H1 (cell line): ENCODE measurements at regions not wholly inside any gene's neighbourhood (a gene's known extent, or its start where the extent isn't known, plus 50 kb on each side); places are given as distances from the start of the nearest gene placed in this dataset.
A peak's percentile ranks its signal among the peaks of the same experiment; 100 is the strongest.

Experiments used
- CTCF ChIA-PET: fragments of 300-600 bp; sonication (Branson Sonifier 250); formaldehyde crosslinking; loops from one replicate; lab custom pipeline; 2021; ENCODE audit not compliant: partially characterized antibody; lab: Charles Lee
- POLR2A ChIA-PET: fragments of 300-600 bp; sonication (Branson Sonifier 250); formaldehyde crosslinking; loops from one replicate; lab custom pipeline; 2021; ENCODE audit warnings: inconsistent platforms; ENCODE audit not compliant: partially characterized antibody; lab: Charles Lee
- DNase-seq, 2 experiments: peaks; one replicate each; pipeline versions ENCODE4 v3.0.0 to v3.0.0-alpha.2; 2010 to 2022; ENCODE audit warnings: low spot score in 2 of 2, low read depth in 1 of 2, mixed read lengths in 1 of 2
- FAIRE-seq: peaks from 2 replicates; lab custom pipeline; 2011; peaks lifted over from hg19 to GRCh38; lab: Jason Lieb, UNC
- H2AFZ ChIP-seq: 2 replicates; pipeline ENCODE4 v1.8.1; 2012; ENCODE audit warnings: low read length, inconsistent platforms
- H2AK5ac ChIP-seq: 2 replicates; pipeline ENCODE4 v1.6.1; 2013; ENCODE audit warnings: low read depth, low read length
- H2BK120ac ChIP-seq: replicated peaks from 2 replicates; pipeline ENCODE3; 2013; ENCODE audit warnings: low read depth, low read length, inconsistent platforms
- H2BK12ac ChIP-seq: 2 replicates; pipeline ENCODE4 v1.6.1; 2013; ENCODE audit warnings: low read depth, low read length
- H2BK15ac ChIP-seq: 2 replicates; pipeline ENCODE4 v1.6.1; 2013; ENCODE audit warnings: low read length
- H2BK20ac ChIP-seq: 2 replicates; pipeline ENCODE4 v1.6.1; 2013; ENCODE audit warnings: low read length
- H2BK5ac ChIP-seq: 2 replicates; pipeline ENCODE4 v1.6.1; 2013; ENCODE audit warnings: low read depth, low read length
- H3K14ac ChIP-seq: 2 replicates; pipeline ENCODE4 v1.6.1; 2013; ENCODE audit warnings: inconsistent platforms; ENCODE audit not compliant: insufficient read length
- H3K18ac ChIP-seq: 2 replicates; pipeline ENCODE4 v1.6.1; 2013; ENCODE audit warnings: low read length; ENCODE audit errors: extremely low read depth
- H3K23ac ChIP-seq: 2 replicates; pipeline ENCODE4 v1.6.1; 2013; ENCODE audit warnings: inconsistent platforms; ENCODE audit not compliant: insufficient read length
- H3K23me2 ChIP-seq: 2 replicates; pipeline ENCODE4 v1.6.1; 2013; ENCODE audit warnings: low read depth, low read length
- H3K27ac ChIP-seq: 2 replicates; pipeline ENCODE4 v1.6.1; 2011; ENCODE audit warnings: low read depth, low read length, inconsistent platforms
- H3K27me3 ChIP-seq, 4 experiments: replicated peaks in 1 of 4; 1 replicate in 1 of 4; 2 replicates in 3 of 4; pipeline versions ENCODE4 v1.6.1 to v1.8.1; 2011 to 2013; ENCODE audit warnings: low read length in 3 of 4, mild to moderate bottlenecking in 3 of 4, inconsistent platforms in 2 of 4, mixed read lengths in 2 of 4, moderate library complexity in 1 of 4; ENCODE audit not compliant: control insufficient read depth in 3 of 4, insufficient read depth in 3 of 4; ENCODE audit errors: extremely low read depth in 1 of 4
- H3K36me3 ChIP-seq, 4 experiments: 2 replicates each; pipeline versions ENCODE4 v1.6.1 to v1.8.1; 2011 to 2013; ENCODE audit warnings: mild to moderate bottlenecking in 4 of 4, low read length in 3 of 4, moderate library complexity in 2 of 4, control low read depth in 1 of 4, inconsistent platforms in 1 of 4; ENCODE audit not compliant: insufficient read depth in 4 of 4, control insufficient read depth in 2 of 4
- H3K4ac ChIP-seq: replicated peaks from 2 replicates; pipeline ENCODE3; 2013; ENCODE audit warnings: low read length, low read depth, mixed read lengths, inconsistent platforms; ENCODE audit not compliant: insufficient read length
- H3K4me1 ChIP-seq, 4 experiments: replicated peaks in 1 of 4; 1 replicate in 1 of 4; 2 replicates in 3 of 4; pipeline versions ENCODE4 v1.6.1 to v1.8.1; 2011 to 2013; ENCODE audit warnings: low read length in 3 of 4, inconsistent platforms in 2 of 4, mixed read lengths in 1 of 4; ENCODE audit not compliant: insufficient read depth in 4 of 4, control insufficient read depth in 3 of 4
- H3K4me2 ChIP-seq, 2 experiments: 2 replicates each; pipeline versions ENCODE4 v1.6.1 to v1.8.1; 2011 to 2013; ENCODE audit warnings: low read depth in 2 of 2, low read length in 2 of 2, control low read depth in 1 of 2, inconsistent platforms in 1 of 2, mild to moderate bottlenecking in 1 of 2; ENCODE audit not compliant: insufficient read depth in 1 of 2
- H3K4me3 ChIP-seq, 4 experiments: fragments of 200-600, 300-600 bp in 1 of 4; sonication (generic), shearing (Covaris generic), sonication (Bioruptor Twin) in 1 of 4; 2 replicates each; pipeline versions ENCODE4 v1.5.1 to v1.8.1; 2011 to 2016; ENCODE audit warnings: low read length in 4 of 4, low read depth in 3 of 4, control low read depth in 2 of 4, inconsistent platforms in 2 of 4, mild to moderate bottlenecking in 2 of 4, mixed read lengths in 1 of 4, moderate library complexity in 1 of 4; ENCODE audit not compliant: insufficient read depth in 2 of 4; ENCODE audit errors: extremely low read depth in 1 of 4
- H3K56ac ChIP-seq: replicated peaks from 2 replicates; pipeline ENCODE3; 2013; ENCODE audit warnings: low read depth, mild to moderate bottlenecking, mixed read lengths, low read length, inconsistent platforms; ENCODE audit not compliant: insufficient read length
- H3K79me1 ChIP-seq: 2 replicates; pipeline ENCODE4 v1.6.1; 2013; ENCODE audit warnings: low read depth, low read length, control low read depth
- H3K79me2 ChIP-seq, 2 experiments: 2 replicates each; pipeline versions ENCODE4 v1.6.1 to v1.8.1; 2012 to 2013; ENCODE audit warnings: low read length in 2 of 2, mild to moderate bottlenecking in 2 of 2, inconsistent platforms in 1 of 2; ENCODE audit not compliant: insufficient read depth in 2 of 2, control insufficient read depth in 1 of 2
- H3K9ac ChIP-seq, 4 experiments: replicated peaks in 1 of 4; 1 replicate in 1 of 4; 2 replicates in 3 of 4; pipeline versions ENCODE4 v1.6.1 to v1.8.1; 2011 to 2013; ENCODE audit warnings: low read depth in 3 of 4, low read length in 3 of 4, control low read depth in 2 of 4, mild to moderate bottlenecking in 2 of 4, moderate library complexity in 2 of 4, inconsistent platforms in 1 of 4; ENCODE audit errors: extremely low read depth in 1 of 4
- H3K9me3 ChIP-seq, 2 experiments: 2 replicates each; pipeline versions ENCODE4 v1.6.1 to v1.8.1; 2012 to 2013; ENCODE audit warnings: mild to moderate bottlenecking in 2 of 2, moderate library complexity in 2 of 2, control low read depth in 1 of 2, inconsistent platforms in 1 of 2, low read depth in 1 of 2, low read length in 1 of 2, mixed read lengths in 1 of 2; ENCODE audit not compliant: insufficient read depth in 2 of 2
- H4K20me1 ChIP-seq, 2 experiments: replicated peaks in 1 of 2; 2 replicates each; pipeline versions ENCODE3 to v1.8.1; 2011 to 2013; ENCODE audit warnings: inconsistent platforms in 2 of 2, low read length in 2 of 2, mild to moderate bottlenecking in 1 of 2; ENCODE audit not compliant: insufficient read depth in 2 of 2, control insufficient read depth in 1 of 2
- H4K5ac ChIP-seq: 2 replicates; pipeline ENCODE4 v1.6.1; 2013; ENCODE audit warnings: low read length, low read depth, mixed read lengths, inconsistent platforms; ENCODE audit not compliant: insufficient read length
- H4K8ac ChIP-seq: 2 replicates; pipeline ENCODE4 v1.8.0; 2013; ENCODE audit warnings: mild to moderate bottlenecking, moderate library complexity, low read length, inconsistent platforms; ENCODE audit not compliant: insufficient read depth; ENCODE audit errors: extremely low read depth
- H4K91ac ChIP-seq: replicated peaks from 2 replicates; pipeline ENCODE3; 2013; ENCODE audit warnings: low read length, mixed read lengths, inconsistent platforms; ENCODE audit not compliant: insufficient read length
- BRCA1 ChIP-seq: IDR thresholded peaks from 2 replicates; pipeline ENCODE4 v1.6.1; 2012; ENCODE audit warnings: low read depth, low read length, improper control_type of control experiment
- CBX8 ChIP-seq: fragments of 300-800, 300-1000 bp; sonication (generic); IDR thresholded peaks from 2 replicates; pipeline ENCODE4 v1.7.1; 2016; ENCODE audit warnings: low read depth, low read length, borderline replicate concordance
- CREB1 ChIP-seq: IDR thresholded peaks from 2 replicates; pipeline ENCODE4 v1.6.1; 2012; ENCODE audit warnings: inconsistent platforms
- KDM1A ChIP-seq: fragments of 200-600, 300-600 bp; sonication (generic); IDR thresholded peaks from 2 replicates; pipeline ENCODE4 v1.7.1; 2016; ENCODE audit warnings: mild to moderate bottlenecking, low read length, borderline replicate concordance
- MAX ChIP-seq: IDR thresholded peaks from 2 replicates; pipeline ENCODE4 v1.6.1; 2012; ENCODE audit warnings: inconsistent platforms
- NANOG ChIP-seq: IDR thresholded peaks from 2 replicates; pipeline ENCODE4 v1.6.1; 2011; ENCODE audit warnings: low read length, low read depth, mild to moderate bottlenecking, inconsistent platforms; ENCODE audit not compliant: insufficient read depth, poor library complexity, severe bottlenecking
- RAD21 ChIP-seq, 2 experiments: IDR thresholded peaks in 1 of 2; conservative IDR thresholded peaks in 1 of 2; 2 replicates each; pipeline ENCODE4 v1.6.1; 2011; ENCODE audit warnings: low read depth in 2 of 2, low read length in 2 of 2, improper control_type of control experiment in 1 of 2, inconsistent platforms in 1 of 2, mild to moderate bottlenecking in 1 of 2, moderate library complexity in 1 of 2
- RNF2 ChIP-seq: fragments of 200-900, 300-1000 bp; sonication (generic); IDR thresholded peaks from 2 replicates; pipeline ENCODE4 v1.7.1; 2016; ENCODE audit warnings: borderline replicate concordance, low read depth, mild to moderate bottlenecking, antibody characterized with exemption, low read length; ENCODE audit not compliant: poor library complexity, severe bottlenecking; ENCODE audit errors: missing control alignments
- SIX5 ChIP-seq: IDR thresholded peaks from 2 replicates; pipeline ENCODE4 v1.6.1; 2011; ENCODE audit warnings: mild to moderate bottlenecking, low read depth, low read length
- TAF7 ChIP-seq: optimal IDR thresholded peaks from 2 replicates; pipeline ENCODE3; 2011; ENCODE audit warnings: low read depth, mild to moderate bottlenecking, inconsistent platforms, low read length, moderate library complexity, borderline replicate concordance
- TCF12 ChIP-seq: IDR thresholded peaks from 2 replicates; pipeline ENCODE4 v1.6.1; 2011; ENCODE audit warnings: low read depth, mild to moderate bottlenecking, low read length
- WGBS, 2 experiments: shearing (Covaris generic) in 1 of 2; methylation state at CpG; one replicate each; pipeline versions ENCODE4 v1.1.6 to v1.1.7; 2013 to 2015; ENCODE audit warnings: low lambda C conversion rate in 2 of 2, mixed read lengths in 2 of 2, inconsistent platforms in 1 of 2, low coverage in 1 of 2, missing lambda C conversion rate in 1 of 2; ENCODE audit not compliant: insufficient replicate concordance in 2 of 2, insufficient coverage in 1 of 2, insufficient read length in 1 of 2; ENCODE audit errors: extremely low coverage in 1 of 2, missing lambda C conversion rate in 1 of 2; 5-methylcytosine and 5-hydroxymethylcytosine counted together
- TF ChIP-seq, protein P1 (sequence below): IDR thresholded peaks from 2 replicates; pipeline ENCODE4 v1.6.1; 2011; ENCODE audit warnings: low read depth, mild to moderate bottlenecking, low read length; ENCODE audit not compliant: insufficient read depth

DNA sequence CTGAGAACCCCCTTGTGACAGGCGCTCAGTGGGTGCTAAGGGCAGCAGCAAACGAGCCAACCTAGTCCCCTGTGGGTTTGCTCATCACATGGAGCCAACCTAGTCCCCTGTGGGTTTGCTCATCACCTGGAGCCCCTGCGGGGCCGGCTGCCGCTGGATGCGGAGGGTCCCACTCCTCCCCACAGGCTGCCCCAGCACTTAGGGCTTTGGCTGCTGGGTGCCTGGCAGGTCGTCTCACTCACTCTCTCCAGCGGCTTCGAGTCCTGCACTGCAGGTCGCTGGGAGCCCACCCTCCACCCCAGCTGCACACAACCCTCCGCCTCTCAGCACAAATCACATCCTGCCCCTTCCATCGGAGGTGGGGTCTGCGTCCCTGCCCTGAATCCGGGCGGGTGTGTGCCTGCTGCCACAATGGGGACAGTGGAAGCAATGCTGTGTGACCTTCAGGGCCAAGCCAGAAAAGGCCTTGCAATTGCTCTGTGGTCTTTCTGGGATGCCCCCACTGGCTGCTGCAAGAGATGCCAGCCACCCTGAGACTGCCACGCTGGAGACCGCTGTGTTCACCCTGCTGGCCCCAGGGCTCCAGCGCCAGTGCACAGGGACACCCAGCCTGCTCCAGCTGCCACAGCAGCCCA is 248.1 kb upstream of the SALL3 start:
- no peak for DNase-seq
- ChIA-PET CTCF (no interaction called here), POLR2A (no interaction called here)
- Histone ChIP-seq H2BK12ac (no peak overlapping the region), H2BK120ac (no peak overlapping the region), H3K23me2 (no peaks in the 10 kb centered on the region), H4K91ac (peak overlapping the region; percentile 46), H3K79me2 (no peaks in the 10 kb centered on the region), H3K14ac (no peak overlapping the region), H3K4ac (no peak overlapping the region), H3K4me3 (no peak overlapping the region), H4K20me1 (no peaks in the 10 kb centered on the region), H3K79me1 (no peaks in the 10 kb centered on the region), H2BK15ac (no peak overlapping the region; the same call in 1 of the 2 replicates), H4K8ac (no peak overlapping the region), H3K4me2 (no peak overlapping the region), H3K27ac (no peak overlapping the region), H3K9ac (no peak overlapping the region), H3K23ac (no peak overlapping the region), H2BK5ac (no peak overlapping the region), H2BK20ac (no peak overlapping the region), H3K4me1 (no peaks in the 10 kb centered on the region; a peak in 2 of 7 replicates), H3K36me3 (no peaks in the 10 kb centered on the region), H4K5ac (no peak overlapping the region), H3K27me3 (no peaks in the 10 kb centered on the region), H3K9me3 (no peaks in the 10 kb centered on the region), H3K18ac (no peak overlapping the region), H3K56ac (no peak overlapping the region), H2AK5ac (no peak overlapping the region), H2AFZ (no peak overlapping the region)
- 93% methylated on average over 17 of the region's 18 CpGs; no CpG with 5 or more reads in 1 of the 2 experiments for WGBS, 2 experiments
- FAIRE-seq = no peak
- TF ChIP-seq MAX = no peak
- TF ChIP-seq, protein P1, sequence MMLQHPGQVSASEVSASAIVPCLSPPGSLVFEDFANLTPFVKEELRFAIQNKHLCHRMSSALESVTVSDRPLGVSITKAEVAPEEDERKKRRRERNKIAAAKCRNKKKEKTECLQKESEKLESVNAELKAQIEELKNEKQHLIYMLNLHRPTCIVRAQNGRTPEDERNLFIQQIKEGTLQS = no peak
- no peak for TF ChIP-seq CREB1
- no peak for TF ChIP-seq TAF7
- no peak for TF ChIP-seq SIX5
- no peak for TF ChIP-seq NANOG
- no peak for TF ChIP-seq KDM1A
- TF ChIP-seq BRCA1 = no peak
- no peak for TF ChIP-seq TCF12
- TF ChIP-seq CBX8 = no peak
- TF ChIP-seq RNF2 = no peak
- TF ChIP-seq RAD21 (IDR thresholded peaks at IDR 0.05 in 1 of 2, conservative IDR thresholded peaks at IDR 0.05 in 1 of 2; ENCODE audit: low read depth in 2 of 2, low read length in 2 of 2) = no peak
